HG03139 (cell line): ENCODE measurements at regions not wholly inside any gene's neighbourhood (a gene's known extent, or its start where the extent isn't known, plus 50 kb on each side); places are given as distances from the start of the nearest gene placed in this dataset.

ENCODE experiments used
- ATAC-seq: cut with Tn5 transposase; IDR thresholded peaks from one replicate; pipeline ENCODE4 v1.9.1; 2021; ENCODE audit not compliant: unreplicated experiment

DNA sequence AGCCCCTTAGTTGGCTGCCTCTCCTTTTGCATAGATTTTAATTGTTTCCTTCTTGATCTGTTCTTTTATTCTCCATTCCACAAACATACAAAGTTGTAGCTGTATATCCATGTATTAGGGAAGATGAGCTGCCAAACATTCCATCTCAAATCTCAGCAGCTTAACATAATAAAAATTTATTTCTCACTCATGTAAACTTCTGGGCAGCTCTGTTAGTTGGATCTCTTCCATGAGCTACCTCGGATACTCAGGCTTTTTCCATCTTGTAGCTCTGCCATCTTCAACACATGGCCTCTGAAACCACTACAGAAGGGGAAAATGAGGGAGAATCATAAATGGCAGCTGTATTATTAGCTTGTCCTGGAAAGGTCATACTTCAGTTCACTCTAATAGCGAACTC, 149.4 kb upstream of the BMP2 start:
- ATAC-seq, result no peak

DNA sequence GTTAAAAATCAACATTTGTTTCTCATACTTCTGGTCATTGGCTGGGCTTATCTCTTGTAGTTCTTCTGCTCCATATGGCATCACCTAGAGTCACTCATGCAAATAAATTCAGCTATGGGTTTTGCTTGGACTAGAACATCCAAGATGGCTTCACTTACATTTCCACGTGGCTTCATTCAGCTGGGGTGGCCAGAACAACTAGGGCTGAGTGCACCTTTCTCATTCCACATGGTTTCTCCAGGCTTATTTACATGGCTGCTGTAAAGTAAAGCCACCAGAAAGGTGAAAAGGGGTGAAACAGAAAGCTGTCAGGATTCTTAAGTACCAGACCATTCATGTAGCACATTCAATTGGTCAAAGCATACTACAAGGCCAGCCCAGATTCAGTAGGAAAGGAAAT, 151.1 kb upstream of the BMP2 start:
- ATAC-seq, result no peak

DNA sequence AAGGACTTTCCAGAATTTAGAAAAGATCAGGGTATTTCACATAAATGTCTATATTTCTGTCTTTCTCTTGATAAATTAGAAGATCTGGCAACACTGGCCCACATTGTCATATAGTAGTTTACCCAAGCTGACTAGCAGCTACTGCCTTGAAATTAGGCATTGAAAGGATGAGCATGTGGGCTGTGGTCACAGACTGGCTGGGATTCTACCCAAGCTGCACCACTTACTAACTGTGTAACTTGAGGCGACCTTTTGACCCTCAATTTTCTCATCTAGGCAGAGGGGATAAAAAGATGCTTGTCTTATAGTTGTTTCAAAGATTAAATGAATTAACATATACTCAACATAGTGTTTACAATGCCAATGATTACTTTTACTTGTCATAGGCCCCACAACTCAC, 152.7 kb upstream of the BMP2 start:
- ATAC-seq, result peak; percentile 43

DNA sequence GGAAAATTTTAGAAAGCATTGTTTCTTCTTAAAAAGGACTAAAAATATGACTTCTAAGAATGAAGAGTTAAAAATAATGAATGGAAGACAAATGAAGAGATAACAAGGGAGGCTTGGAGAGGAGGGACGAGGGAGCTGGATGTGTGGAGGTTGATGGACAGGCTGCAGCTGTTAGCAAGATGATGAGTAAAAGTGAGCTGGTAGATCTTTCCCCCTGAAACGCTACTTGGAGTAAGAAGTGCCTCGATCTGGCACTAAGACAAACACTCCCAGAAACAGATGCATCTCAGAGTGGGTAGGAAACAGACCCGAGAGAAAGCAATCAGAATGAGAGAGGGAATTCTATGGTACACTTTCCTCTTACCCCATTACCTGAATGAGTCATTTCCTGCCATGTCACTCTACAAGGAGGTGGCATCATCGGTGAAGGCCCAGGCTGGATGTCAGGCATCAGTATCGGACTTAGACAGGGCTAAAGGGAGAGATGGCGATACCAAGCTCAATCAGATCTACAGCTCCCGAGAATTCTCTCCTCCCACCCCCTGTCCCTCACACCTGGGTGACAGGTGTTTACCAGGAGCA, 154.1 kb upstream of the BMP2 start:
- ATAC-seq, result peak; percentile 53

DNA sequence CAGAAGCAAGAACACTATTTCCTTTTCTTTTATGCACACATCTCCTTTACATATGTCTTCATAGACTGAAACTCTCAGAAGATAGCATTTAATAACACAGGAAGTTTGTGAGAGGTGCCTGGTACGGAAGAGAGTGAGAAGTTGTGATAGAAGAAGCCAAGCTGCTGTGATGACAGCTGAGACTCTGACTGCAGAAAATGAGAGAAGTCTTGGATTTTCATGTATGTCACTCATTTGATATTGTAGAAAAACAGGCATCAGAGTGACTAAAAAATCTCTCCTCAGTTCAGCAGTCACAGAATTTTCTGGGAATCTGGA, 154.9 kb upstream of the BMP2 start:
- ATAC-seq, result no peak

DNA sequence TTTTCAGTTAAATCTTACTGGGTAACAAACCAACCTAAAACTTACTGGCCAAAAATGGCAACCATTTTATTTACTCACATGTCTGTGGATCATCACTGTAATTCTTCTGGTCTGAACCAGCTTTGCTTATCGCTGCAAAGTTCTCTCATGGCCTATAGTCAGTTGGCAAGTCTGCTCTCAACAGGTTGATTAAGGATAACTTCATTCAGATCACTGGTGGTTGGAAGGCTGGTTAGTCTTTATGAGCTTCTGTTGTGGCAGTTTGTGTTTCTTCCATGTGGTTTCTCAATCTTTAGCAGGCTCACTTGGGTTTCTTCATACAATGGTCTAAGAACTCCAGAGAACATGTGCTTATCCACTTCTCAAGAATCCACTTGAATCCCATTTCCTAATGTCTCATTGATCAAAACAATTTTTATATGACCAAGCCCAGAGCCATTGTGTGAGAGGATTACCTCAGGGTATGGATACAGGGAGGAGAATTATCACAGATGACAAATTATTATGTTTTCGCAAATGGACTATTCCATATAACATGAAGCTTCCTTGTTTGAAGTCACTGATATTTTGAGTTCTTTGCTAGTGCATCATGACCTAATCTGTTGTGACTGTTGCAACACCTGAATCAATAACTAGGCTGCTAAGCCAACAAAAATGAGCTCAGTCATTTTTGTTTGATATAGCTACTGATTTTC, 155.4 kb upstream of the BMP2 start:
- no peak for ATAC-seq

DNA sequence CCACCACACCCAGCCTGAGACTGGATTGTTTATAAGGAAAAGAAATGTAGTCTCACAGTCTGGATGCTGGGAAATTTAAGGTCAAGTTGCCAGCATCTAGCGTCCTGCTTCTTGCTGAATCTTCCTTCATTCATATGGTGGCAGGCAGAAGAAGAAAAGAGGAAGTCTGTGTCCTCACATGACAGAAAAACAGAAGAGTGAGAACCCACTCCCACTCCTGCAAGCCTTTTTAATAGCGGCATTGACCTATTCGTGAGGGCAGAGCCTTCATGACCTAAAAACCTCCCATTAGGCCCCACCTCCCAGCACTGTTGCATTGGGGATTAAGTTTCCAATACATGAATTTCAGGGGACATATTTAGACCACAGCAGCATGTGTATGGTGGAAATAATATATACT, 160.8 kb upstream of the BMP2 start:
- ATAC-seq, result no peak

DNA sequence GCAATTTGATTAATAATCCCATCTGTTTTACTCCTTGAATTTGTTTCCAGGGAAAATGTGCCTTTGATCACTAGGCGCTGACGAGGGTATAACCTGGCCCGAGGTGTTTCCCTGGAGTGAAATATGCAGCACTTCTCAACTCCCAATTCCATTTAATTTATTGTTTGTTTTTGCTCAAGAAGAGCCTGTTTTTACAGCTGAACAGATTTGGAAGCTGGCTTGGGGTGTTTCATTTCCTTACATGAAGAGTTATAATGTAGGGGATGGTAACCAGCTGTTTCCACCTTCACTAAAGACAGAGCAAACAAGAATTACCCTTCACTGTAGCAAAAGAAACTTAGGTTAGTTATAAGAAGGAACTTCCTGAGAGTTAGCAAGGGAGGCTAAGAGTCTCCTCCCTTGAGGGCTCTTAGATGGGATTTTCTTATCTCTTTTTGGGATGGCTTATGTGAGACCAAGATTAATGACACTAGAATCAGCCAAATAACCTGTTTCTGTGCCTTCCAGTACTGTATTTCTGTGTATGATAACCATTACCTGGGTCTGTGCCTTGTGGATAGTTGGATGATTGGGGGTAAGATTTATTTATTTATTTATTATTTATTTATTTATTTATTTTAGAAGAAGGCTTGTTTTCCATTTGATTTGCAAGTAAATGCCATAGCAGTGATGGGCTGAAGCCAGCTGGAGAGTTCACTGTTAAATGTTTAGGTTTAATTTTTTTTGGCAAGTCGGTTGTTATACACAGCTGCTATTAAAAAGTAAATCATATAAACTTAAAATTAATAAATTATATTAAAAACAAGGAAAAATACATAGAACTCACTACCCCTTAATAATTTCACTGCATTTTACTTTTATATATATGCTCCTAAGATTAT, 162.2 kb upstream of the BMP2 start:
- no peak for ATAC-seq

DNA sequence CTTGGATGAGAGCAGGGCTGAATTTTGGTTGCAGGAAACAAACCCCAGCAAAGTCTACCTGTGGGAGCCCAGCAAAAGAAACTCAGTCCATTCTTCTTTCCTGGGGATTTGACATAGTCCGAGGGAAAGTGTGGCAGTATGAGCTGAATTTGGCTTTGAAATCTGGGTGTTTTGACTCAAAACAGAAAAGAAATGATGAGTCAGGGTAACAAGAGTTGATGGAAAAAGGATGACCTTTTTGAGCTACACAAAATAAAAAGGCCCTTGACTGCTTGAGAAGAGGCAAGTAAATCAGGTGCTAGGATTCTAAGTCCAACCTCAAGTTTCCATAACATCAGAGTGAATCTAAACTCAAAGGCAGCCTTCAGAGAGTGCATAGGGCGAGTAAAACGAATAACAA, 163.3 kb upstream of the BMP2 start:
- no peak for ATAC-seq

DNA sequence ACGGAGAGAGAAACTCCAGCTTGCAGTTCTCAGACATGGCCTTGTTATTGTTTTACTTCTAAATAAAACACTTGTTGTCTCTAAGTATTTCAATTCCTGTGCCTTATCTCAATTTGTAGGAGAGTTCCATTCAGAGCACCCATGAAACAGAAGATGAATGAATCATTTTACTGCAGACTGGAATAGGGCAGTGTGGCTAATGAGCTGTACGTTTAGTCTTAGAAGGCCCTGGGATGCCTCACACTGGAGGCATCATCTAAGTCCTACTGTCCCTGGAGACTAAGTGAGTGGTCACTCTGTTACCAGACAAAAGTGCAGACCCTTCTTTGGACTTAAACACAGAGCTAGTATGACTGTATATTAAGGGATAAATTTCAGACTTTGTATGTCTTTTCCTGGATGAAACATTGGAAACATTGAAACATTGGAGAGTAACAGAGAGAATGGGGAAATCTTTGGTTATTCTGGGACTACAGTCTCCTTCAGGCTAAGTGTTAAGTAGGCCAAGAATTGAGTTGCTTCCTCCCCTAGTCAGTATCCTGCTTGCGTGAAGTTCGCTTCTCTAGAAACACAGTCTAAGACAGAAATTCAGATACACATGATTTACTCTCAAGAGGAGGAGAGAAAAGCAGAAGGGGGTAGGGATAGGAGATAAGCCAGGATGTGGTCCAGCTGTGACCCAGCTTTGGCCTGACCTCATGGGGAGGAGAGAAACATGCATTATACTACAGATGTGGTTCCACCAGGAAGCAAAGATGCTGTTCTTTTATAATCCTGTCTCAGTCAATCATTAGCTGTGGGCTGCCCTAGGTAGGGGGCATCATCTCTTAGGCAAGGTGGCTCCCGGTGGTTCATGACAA, 167.4 kb upstream of the BMP2 start:
- no peak for ATAC-seq

DNA sequence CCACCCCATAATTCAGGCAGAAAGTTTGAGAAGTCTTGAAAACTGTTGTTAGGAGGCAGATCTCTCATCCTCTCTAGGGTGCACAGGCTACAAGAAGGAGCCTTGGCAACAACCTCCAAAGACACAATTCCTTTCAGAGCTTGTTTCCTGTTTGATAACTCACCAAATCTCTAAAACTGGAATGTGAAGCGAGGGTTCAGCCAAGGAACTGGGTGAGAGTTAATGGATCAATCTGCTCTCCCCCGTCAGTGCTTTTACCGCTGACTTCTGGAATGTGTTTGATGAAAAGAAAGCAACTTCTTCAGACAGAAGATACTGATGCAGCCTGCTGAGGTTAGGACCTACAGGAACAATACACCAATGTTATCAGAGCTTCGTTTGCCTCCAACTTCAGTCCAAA, 171.8 kb upstream of the BMP2 start:
- no peak for ATAC-seq

DNA sequence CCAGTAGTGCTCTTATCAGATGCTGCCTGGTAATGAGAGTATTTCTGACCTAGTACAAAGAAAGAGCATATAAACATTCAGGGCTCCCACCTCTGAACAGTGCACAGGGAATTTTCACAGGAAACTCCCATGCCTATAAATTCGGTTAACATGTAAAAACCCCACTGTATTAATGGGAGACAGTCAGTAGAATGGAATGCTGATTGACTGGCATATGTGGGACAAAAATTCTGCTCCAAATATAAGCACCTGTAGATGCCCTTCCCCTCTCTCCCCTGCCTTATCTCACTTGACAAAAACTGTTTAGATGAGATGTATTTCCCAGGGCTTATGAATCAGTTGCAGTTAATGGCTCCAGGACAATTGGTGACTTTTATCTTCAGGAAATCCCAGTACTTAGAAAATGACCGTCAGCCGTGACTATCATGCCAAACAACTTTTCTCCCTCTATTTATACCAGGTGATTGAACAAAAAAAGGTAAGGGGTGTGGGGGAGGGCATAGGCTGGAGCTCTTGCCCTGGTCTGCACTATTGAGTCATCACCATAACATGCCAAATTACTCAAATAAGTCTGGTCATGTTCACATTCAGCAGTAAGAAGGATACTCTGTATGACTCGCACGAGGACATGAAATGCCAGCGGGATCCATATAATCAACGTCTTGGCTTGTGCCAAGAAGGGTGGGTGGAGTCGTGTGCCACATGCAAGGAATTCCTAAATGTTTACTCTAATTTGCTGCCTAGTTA, 176.4 kb upstream of the BMP2 start:
- no peak for ATAC-seq

DNA sequence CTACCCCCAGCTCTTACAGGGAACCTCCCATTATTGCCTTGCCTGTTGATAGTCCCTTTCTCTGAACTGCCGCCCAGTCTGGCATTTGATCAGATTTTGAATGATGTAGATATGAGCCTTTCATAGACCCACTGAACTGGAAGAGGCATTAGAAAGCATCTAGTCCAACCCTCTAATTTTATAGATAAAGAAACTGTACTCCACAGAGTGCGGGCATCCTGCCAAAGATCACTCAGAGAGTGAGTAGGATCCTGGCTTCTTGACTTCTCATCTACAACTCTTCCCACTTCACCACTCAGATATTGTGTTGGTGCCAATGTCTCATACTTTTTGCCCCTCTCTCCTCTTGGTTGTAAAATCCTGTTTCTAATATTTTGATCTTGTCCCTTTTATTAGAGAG, 179.2 kb upstream of the BMP2 start:
- no peak for ATAC-seq

DNA sequence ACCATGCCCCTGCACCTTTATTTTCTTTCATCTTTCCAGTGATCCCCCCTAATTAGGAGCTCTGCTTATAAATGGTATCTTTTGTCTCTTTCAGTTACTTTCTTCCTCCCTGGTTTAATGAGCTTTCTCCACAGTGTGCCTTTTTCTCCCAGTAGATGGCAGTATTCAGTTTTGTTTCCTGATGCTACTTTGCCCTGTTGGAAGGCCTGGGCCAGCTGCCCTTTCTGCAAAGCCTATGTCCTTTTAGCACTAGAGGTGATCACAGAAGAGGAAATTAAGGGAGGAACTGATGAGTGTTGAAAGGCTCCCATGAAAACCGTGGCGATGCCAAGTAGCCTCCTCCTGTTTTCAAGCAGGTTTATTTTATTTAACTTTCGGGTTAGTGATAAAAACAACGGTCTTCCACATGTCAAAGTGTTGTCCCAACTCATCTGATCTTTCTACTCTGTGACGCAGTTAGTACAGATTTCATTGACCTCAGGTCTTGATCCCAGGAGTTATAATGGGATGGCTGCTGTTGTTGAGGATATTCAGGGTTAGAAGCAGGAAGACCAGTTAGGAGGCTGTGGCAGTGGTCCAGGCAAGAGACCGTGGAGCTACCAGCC, 184.2 kb upstream of the BMP2 start:
- ATAC-seq, result peak; percentile 83

DNA sequence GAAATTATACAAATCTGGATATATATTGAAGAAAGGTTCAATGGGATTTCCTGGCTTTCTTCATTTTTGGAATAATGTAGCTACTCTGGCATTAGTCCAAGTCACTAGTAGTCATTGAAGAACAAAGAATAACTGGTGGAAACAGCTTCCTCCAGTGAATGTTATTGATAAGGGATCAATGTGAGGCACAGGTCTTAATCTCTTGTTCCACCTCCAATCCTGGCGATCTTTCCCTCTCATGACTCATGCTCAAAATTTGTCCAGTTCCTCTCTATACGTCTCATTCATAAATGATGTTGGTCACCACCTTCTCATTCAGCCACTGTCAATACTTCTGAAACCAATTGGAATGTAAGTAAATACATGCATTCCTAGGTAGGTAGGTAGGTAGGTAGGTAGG, 185.0 kb upstream of the BMP2 start:
- ATAC-seq, result no peak

DNA sequence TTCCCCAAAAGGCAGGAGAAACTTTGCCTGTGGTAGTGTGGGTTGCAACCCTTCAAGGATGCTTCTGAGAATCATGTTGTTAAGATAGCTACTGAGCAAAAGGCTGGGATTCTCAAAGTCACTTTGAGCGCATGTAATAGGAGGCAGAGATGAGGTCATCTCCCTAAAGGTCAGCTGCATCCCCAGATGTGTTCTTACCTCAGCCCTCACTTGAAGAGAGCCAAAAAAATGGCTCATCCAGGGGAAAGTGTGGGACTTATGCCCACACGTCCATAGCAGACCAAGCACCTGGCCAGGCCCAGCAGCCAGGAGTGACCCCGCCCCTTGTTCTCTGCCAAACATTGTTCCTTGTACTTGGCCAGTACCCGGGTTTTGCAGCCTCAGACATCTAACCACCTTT, 187.0 kb upstream of the BMP2 start:
- no peak for ATAC-seq

DNA sequence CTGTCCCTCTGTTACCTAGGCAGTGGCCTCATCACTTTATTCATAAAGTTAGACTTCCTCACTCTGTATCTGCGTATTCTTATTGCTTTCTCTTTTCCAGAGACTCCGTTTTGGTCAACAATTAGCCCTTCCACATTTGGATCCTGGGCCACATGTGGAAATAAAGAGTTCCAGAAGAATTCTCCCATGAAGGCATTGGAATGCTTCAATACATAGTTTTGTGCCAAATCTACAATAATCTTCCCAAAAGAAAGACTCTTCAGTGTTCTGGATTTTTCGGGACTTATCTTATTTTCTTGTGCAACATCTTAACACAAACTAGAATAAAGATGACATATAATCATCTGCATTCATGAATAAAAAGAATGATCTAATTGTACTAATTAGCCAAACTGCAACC, 187.7 kb upstream of the BMP2 start:
- no peak for ATAC-seq

DNA sequence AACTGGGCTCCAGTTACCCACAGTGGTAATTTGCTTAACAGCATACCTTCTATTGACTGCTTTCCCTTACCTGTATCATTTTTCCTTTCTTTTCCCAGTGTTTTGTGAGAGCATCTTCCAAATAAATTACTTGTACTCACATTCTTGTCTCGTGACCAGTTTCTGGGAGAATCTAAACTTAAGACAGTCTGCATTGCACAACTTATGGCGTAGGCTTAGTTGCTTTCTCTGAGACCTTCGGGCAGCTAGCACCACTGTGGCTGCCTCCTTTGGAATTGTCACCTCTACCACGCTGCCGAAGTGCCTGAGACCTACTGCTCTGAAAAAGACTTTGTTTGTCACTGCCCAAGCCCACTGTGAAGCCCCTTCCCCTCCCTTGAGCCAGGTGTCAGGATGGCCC, 188.1 kb upstream of the BMP2 start:
- ATAC-seq, result no peak

DNA sequence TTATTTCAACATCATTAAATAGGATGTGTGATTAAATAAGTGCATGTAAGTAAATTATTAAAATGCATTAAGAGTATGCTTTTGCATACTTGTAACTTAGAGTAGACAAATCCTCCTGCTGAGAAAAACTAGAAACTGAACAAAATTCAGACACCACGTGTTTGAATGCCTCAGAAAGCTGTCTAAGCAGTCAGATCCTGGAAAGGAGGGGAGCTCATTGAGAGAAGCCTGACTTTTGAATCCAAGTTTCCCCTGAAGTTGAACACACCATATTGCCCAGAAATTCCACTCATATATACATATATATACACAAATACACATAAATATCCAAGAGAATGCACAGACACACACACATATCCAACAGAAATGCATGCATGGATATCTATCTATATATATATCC, 190.0 kb upstream of the BMP2 start:
- ATAC-seq, result no peak

DNA sequence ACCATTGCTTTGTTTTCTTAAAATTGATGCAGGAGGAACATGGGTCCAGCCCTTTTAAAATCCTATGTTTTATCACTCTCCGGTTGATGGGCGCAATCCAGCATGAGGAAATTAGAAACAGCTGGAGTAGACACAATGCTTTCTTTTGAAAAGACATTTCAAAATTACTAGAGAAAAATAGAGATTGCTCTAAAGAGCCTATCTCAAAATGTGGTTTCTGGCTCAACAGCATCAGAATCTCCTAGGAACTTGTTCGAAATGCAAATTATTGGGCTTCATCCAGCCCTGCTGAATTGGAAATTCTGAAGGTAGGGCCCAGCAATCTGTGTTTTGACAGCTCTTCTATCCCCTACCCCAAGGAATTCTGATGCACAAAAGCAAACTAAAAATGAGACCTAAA, 190.8 kb upstream of the BMP2 start:
- ATAC-seq, result no peak
